MM.1S (cell line): ENCODE measurements at regions not wholly inside any gene's neighbourhood (a gene's known extent, or its start where the extent isn't known, plus 50 kb on each side); places are given as distances from the start of the nearest gene placed in this dataset.

Experiments
- EZH2 ChIP-seq: fragments of 300-600 bp; sonication (generic); optimal IDR thresholded peaks from 2 replicates; pipeline ENCODE3; 2017; ENCODE audit warnings: low read depth, mild to moderate bottlenecking, antibody characterized with exemption, low read length, mixed read lengths
- EZH2phosphoT487 ChIP-seq: fragments of 300-600 bp; sonication (generic); IDR thresholded peaks from 2 replicates; pipeline ENCODE4 v1.6.1; 2018; ENCODE audit warnings: antibody characterized with exemption, low read length
- TF ChIP-seq, protein P1 (sequence below): fragments of 300-600 bp; sonication (generic); IDR thresholded peaks from 2 replicates; pipeline ENCODE4 v1.5.1; 2016; ENCODE audit warnings: antibody characterized with exemption, low read length, mixed read lengths

DNA sequence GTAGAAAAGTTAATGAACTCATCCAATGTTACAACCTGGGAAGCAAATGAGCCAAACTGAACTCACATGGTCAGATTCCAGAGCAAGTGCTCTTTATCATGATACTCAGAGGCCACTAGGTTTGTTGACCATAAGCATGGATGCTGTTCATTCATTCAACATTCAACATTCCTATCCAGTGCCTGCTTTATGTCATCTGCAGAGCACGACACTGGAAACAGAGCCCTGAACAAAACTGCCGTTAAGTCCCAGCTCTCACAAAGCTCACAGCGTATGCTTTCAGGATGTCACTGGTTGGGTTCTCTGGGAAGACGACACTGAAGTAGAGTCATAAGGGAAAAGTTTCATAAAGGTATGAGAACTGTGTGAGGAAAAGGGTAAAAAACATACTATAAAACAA, 105.8 kb upstream of the TRIM77 start:
- TF ChIP-seq, protein P1, sequence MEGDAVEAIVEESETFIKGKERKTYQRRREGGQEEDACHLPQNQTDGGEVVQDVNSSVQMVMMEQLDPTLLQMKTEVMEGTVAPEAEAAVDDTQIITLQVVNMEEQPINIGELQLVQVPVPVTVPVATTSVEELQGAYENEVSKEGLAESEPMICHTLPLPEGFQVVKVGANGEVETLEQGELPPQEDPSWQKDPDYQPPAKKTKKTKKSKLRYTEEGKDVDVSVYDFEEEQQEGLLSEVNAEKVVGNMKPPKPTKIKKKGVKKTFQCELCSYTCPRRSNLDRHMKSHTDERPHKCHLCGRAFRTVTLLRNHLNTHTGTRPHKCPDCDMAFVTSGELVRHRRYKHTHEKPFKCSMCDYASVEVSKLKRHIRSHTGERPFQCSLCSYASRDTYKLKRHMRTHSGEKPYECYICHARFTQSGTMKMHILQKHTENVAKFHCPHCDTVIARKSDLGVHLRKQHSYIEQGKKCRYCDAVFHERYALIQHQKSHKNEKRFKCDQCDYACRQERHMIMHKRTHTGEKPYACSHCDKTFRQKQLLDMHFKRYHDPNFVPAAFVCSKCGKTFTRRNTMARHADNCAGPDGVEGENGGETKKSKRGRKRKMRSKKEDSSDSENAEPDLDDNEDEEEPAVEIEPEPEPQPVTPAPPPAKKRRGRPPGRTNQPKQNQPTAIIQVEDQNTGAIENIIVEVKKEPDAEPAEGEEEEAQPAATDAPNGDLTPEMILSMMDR: no peak
- no peak for TF ChIP-seq EZH2
- no peak for TF ChIP-seq EZH2phosphoT487
